Neural progenitor cell (in vitro differentiated cells): ENCODE measurements at regions not wholly inside any gene's neighbourhood (a gene's known extent, or its start where the extent isn't known, plus 50 kb on each side); places are given as distances from the start of the nearest gene placed in this dataset.
"Not testable (repeated sequence)": the region's sequence is repeated elsewhere in the genome, so short reads cannot be mapped to it uniquely, and the experiment has no call there.

ENCODE experiments used
- DNase-seq: peaks from one replicate; pipeline ENCODE4 v3.0.0-alpha.2; 2016; ENCODE audit warnings: low spot score
- H2AFZ ChIP-seq: fragments of 200-600 bp; sonication (generic); replicated peaks from 2 replicates; pipeline ENCODE4 v1.6.1; 2016; ENCODE audit warnings: antibody characterized with exemption
- H3F3A ChIP-seq: fragments of 200-600 bp; sonication (generic); 2 replicates; pipeline ENCODE4 v1.6.1; 2016; ENCODE audit warnings: antibody characterized with exemption, low read depth
- H3K27ac ChIP-seq: fragments of 200-600 bp; sonication (generic); 2 replicates; pipeline ENCODE4 v1.5.1; 2016; ENCODE audit warnings: mild to moderate bottlenecking
- H3K27me3 ChIP-seq: fragments of 200-600 bp; sonication (generic); 2 replicates; pipeline ENCODE4 v1.6.1; 2016; ENCODE audit warnings: mild to moderate bottlenecking, moderate library complexity
- H3K36me3 ChIP-seq: fragments of 200-600 bp; sonication (generic); 2 replicates; pipeline ENCODE4 v1.5.1; 2016
- H3K4me1 ChIP-seq: fragments of 200-600 bp; sonication (generic); 2 replicates; pipeline ENCODE4 v1.6.1; 2016; ENCODE audit warnings: mixed run types
- H3K4me2 ChIP-seq: fragments of 200-600 bp; sonication (generic); 2 replicates; pipeline ENCODE4 v1.6.1; 2016
- H3K4me3 ChIP-seq: fragments of 200-600 bp; sonication (generic); 2 replicates; pipeline ENCODE4 v1.5.1; 2016
- H3K79me2 ChIP-seq: fragments of 200-600 bp; sonication (generic); 2 replicates; pipeline ENCODE4 v1.6.1; 2016; ENCODE audit warnings: low read depth
- H3K9ac ChIP-seq: fragments of 200-600 bp; sonication (generic); 2 replicates; pipeline ENCODE4 v1.6.1; 2016
- H3K9me3 ChIP-seq: fragments of 200-600 bp; sonication (generic); 2 replicates; pipeline ENCODE4 v1.5.1; 2016; ENCODE audit warnings: low read depth
- H4K20me1 ChIP-seq: fragments of 200-600 bp; sonication (generic); 2 replicates; pipeline ENCODE4 v1.6.1; 2016; ENCODE audit warnings: low read depth
- H3K27ac Mint-ChIP-seq: 3 replicates; pipeline ENCODE4 v1.8.0; 2021; ENCODE audit warnings: mixed read lengths
- H3K27me3 Mint-ChIP-seq: 2 replicates; pipeline ENCODE4 v1.8.0; 2022; ENCODE audit warnings: low read depth, mild to moderate bottlenecking, inconsistent platforms, moderate library complexity, mixed read lengths; ENCODE audit not compliant: insufficient read depth
- H3K36me3 Mint-ChIP-seq: 3 replicates; pipeline ENCODE4 v1.8.0; 2021; ENCODE audit warnings: mixed read lengths
- H3K4me1 Mint-ChIP-seq: 3 replicates; pipeline ENCODE4 v1.8.0; 2021; ENCODE audit warnings: mixed read lengths
- H3K4me3 Mint-ChIP-seq: 3 replicates; pipeline ENCODE4 v1.8.0; 2021; ENCODE audit warnings: mild to moderate bottlenecking, moderate library complexity, mixed read lengths
- H3K9me3 Mint-ChIP-seq: 3 replicates; pipeline ENCODE4 v1.8.0; 2020; ENCODE audit warnings: mixed read lengths
- CTCF ChIP-seq: fragments of 200-600 bp; sonication (generic); IDR thresholded peaks from 2 replicates; pipeline ENCODE4 v1.5.1; 2017; ENCODE audit warnings: antibody characterized with exemption, mild to moderate bottlenecking
- EZH2 ChIP-seq: fragments of 200-600 bp; sonication (generic); IDR thresholded peaks from 2 replicates; pipeline ENCODE4 v1.6.1; 2017; ENCODE audit warnings: antibody characterized with exemption, mild to moderate bottlenecking, moderate library complexity
- EZH2phosphoT487 ChIP-seq: fragments of 200-600 bp; sonication (generic); IDR thresholded peaks from 2 replicates; pipeline ENCODE4 v1.6.1; 2017; ENCODE audit warnings: antibody characterized with exemption

GRCh38 chr21:35713914-35714313 is 346.4 kb downstream of the SETD4 start:
- Mint-ChIP-seq H3K27ac (no peak overlapping the region), H3K27me3 (peaks cover 10% of the 10 kb centered on the region)
- H3K9me3 ChIP-seq = no peaks in the 10 kb centered on the region

GRCh38 chr21:35711661-35712060 is 348.7 kb downstream of the SETD4 start:
- DNase-seq = no peak
- no peaks in the 10 kb centered on the region for H3K36me3 ChIP-seq
- no peak overlapping the region for H3K27ac Mint-ChIP-seq
- H3F3A ChIP-seq = no peaks in the 10 kb centered on the region
- H2AFZ ChIP-seq = no peak overlapping the region
- H3K9me3 Mint-ChIP-seq = peaks cover 11% of the 10 kb centered on the region
- no peak overlapping the region for H3K27ac ChIP-seq
- H3K79me2 ChIP-seq = no peaks in the 10 kb centered on the region
- no peak overlapping the region for H3K4me3 Mint-ChIP-seq
- H3K4me1 Mint-ChIP-seq = peaks cover 11% of the 10 kb centered on the region
- peaks cover 8% of the 10 kb centered on the region for H3K4me1 ChIP-seq
- H3K4me3 ChIP-seq = no peak overlapping the region
- no peak overlapping the region for H3K9ac ChIP-seq
- no peaks in the 10 kb centered on the region for H4K20me1 ChIP-seq
- H3K27me3 ChIP-seq = no peaks in the 10 kb centered on the region
- no peaks in the 10 kb centered on the region for H3K36me3 Mint-ChIP-seq
- no peak for TF ChIP-seq CTCF
- TF ChIP-seq EZH2 = no peak
- no peak for TF ChIP-seq EZH2phosphoT487
- no peaks in the 10 kb centered on the region for H3K9me3 ChIP-seq
- H3K4me2 ChIP-seq = no peak overlapping the region
- H3K27me3 Mint-ChIP-seq = peaks cover 9% of the 10 kb centered on the region

More at GRCh38 chr21:35713914-35714313, 346.4 kb downstream of the SETD4 start:
- Histone ChIP-seq H3K27ac (no peak overlapping the region), H2AFZ (no peak overlapping the region), H3K4me3 (no peak overlapping the region), H3K4me1 (peaks cover 9% of the 10 kb centered on the region), H4K20me1 (no peaks in the 10 kb centered on the region), H3K36me3 (no peaks in the 10 kb centered on the region), H3K4me2 (no peak overlapping the region), H3K27me3 (no peaks in the 10 kb centered on the region), H3K9ac (no peak overlapping the region), H3F3A (no peaks in the 10 kb centered on the region), H3K79me2 (no peaks in the 10 kb centered on the region)
- H3K36me3 Mint-ChIP-seq = no peaks in the 10 kb centered on the region
- no peak overlapping the region for H3K4me3 Mint-ChIP-seq
- TF ChIP-seq EZH2phosphoT487 = no peak
- TF ChIP-seq CTCF = no peak
- TF ChIP-seq EZH2 = no peak
- no peak for DNase-seq
- H3K9me3 Mint-ChIP-seq = peaks cover 11% of the 10 kb centered on the region
- peaks cover 15% of the 10 kb centered on the region for H3K4me1 Mint-ChIP-seq

- Histone ChIP-seq H3K27me3 (no peaks in the 10 kb centered on the region), H3K9ac (no peak overlapping the region), H3K4me1 (peaks cover 4% of the 10 kb centered on the region), H3K27ac (no peak overlapping the region), H2AFZ (no peak overlapping the region), H3K4me2 (no peak overlapping the region), H3K9me3 (no peaks in the 10 kb centered on the region), H3K4me3 (no peak overlapping the region), H3K36me3 (no peaks in the 10 kb centered on the region), H3K79me2 (no peaks in the 10 kb centered on the region), H3F3A (no peaks in the 10 kb centered on the region), H4K20me1 (no peaks in the 10 kb centered on the region)
- Mint-ChIP-seq H3K36me3 (no peaks in the 10 kb centered on the region), H3K4me3 (no peak overlapping the region), H3K27me3 (peaks cover 9% of the 10 kb centered on the region), H3K9me3 (peaks cover 11% of the 10 kb centered on the region), H3K4me1 (peaks cover 6% of the 10 kb centered on the region), H3K27ac (no peak overlapping the region)
- TF ChIP-seq EZH2phosphoT487 (no peak), EZH2 (no peak), CTCF (no peak)
- no peak for DNase-seq
These were observed 349.1 kb downstream of the SETD4 start for GRCh38 chr21:35711213-35711612.

GRCh38 chr21:35709990-35710389 is 350.3 kb downstream of the SETD4 start:
- not testable (repeated sequence) for H3K27me3 Mint-ChIP-seq, DNase-seq, H3K79me2 ChIP-seq, H3K9me3 Mint-ChIP-seq, H3K4me3 ChIP-seq, H3K9ac ChIP-seq, H3K4me1 Mint-ChIP-seq, H3F3A ChIP-seq, H3K36me3 ChIP-seq, H3K4me1 ChIP-seq, H2AFZ ChIP-seq, H3K27me3 ChIP-seq, H3K36me3 Mint-ChIP-seq, H3K27ac Mint-ChIP-seq, H3K4me2 ChIP-seq, H4K20me1 ChIP-seq, H3K9me3 ChIP-seq, H3K4me3 Mint-ChIP-seq, H3K27ac ChIP-seq
